ENCODE measurements at regions not wholly inside any gene's neighbourhood (a gene's known extent, or its start where the extent isn't known, plus 50 kb on each side); places are given as distances from the start of the nearest gene placed in this dataset.
"Not testable (repeated sequence)": the region's sequence is repeated elsewhere in the genome, so short reads cannot be mapped to it uniquely, and the experiment has no call there.

GRCh38 chr14:84485036-84485435, 1044.9 kb upstream of the FLRT2 start:
- no peak overlapping the region for H3K27ac ChIP-seq
- no peak for TF ChIP-seq Cebpa-rat (IDR thresholded peaks at IDR 0.05)
- H4K20me1 ChIP-seq: no peaks in the 10 kb centered on the region
- H3K9me3 ChIP-seq (replicated peaks in 1 of 11): no peaks in the 10 kb centered on the region
- no peak overlapping the region for H3K4me2 ChIP-seq
- no peak overlapping the region for H3K9ac ChIP-seq
- H3K4me1 ChIP-seq: no peaks in the 10 kb centered on the region
- H3K27me3 ChIP-seq: no peaks in the 10 kb centered on the region
- no peak overlapping the region for H3K4me3 ChIP-seq
- H3K36me3 ChIP-seq: no peaks in the 10 kb centered on the region

- no peak overlapping the region for H3K4me2 ChIP-seq
- no peak for TF ChIP-seq Cebpa-rat (IDR thresholded peaks at IDR 0.05)
- H3K9me3 ChIP-seq (replicated peaks in 1 of 11): peaks cover 0 to 4% (median 0%) of the 10 kb centered on the region in 11 experiments; a peak in 1 of 22 replicates
- no peaks in the 10 kb centered on the region for H3K27me3 ChIP-seq
- H3K4me3 ChIP-seq: no peak overlapping the region
- H3K36me3 ChIP-seq: no peaks in the 10 kb centered on the region
- no peak overlapping the region for H3K9ac ChIP-seq
- H3K27ac ChIP-seq: no peak overlapping the region
- H4K20me1 ChIP-seq: no peaks in the 10 kb centered on the region
- no peaks in the 10 kb centered on the region for H3K4me1 ChIP-seq
Measured at GRCh38 chr14:84490081-84490480, 1039.9 kb upstream of the FLRT2 start.

- TF ChIP-seq Cebpa-rat (IDR thresholded peaks at IDR 0.05): no peak
- Histone ChIP-seq H3K4me3 (no peak overlapping the region), H3K9ac (no peak overlapping the region), H3K9me3 (replicated peaks in 1 of 11) (peaks cover 0 to 4% (median 0%) of the 10 kb centered on the region in 11 experiments; a peak in 1 of 22 replicates), H3K36me3 (no peaks in the 10 kb centered on the region), H3K4me2 (no peak overlapping the region), H3K4me1 (no peaks in the 10 kb centered on the region), H3K27ac (no peak overlapping the region), H3K27me3 (no peaks in the 10 kb centered on the region), H4K20me1 (no peaks in the 10 kb centered on the region)
Measured at GRCh38 chr14:84492685-84493084, 1037.3 kb upstream of the FLRT2 start.

GRCh38 chr14:84493779-84494178, 1036.2 kb upstream of the FLRT2 start:
- Histone ChIP-seq H3K4me1 (no peaks in the 10 kb centered on the region), H3K27ac (no peak overlapping the region), H3K36me3 (no peaks in the 10 kb centered on the region), H3K9me3 (replicated peaks in 1 of 11) (peaks cover 0 to 4% (median 0%) of the 10 kb centered on the region in 11 experiments; a peak in 1 of 22 replicates), H3K4me3 (no peak overlapping the region), H3K4me2 (no peak overlapping the region), H3K9ac (no peak overlapping the region), H3K27me3 (no peaks in the 10 kb centered on the region), H4K20me1 (no peaks in the 10 kb centered on the region)
- TF ChIP-seq Cebpa-rat (IDR thresholded peaks at IDR 0.05): no peak

GRCh38 chr14:84496677-84497076, 1033.3 kb upstream of the FLRT2 start:
- H3K9ac ChIP-seq: no peak overlapping the region
- H3K27ac ChIP-seq: no peak overlapping the region
- TF ChIP-seq Cebpa-rat (IDR thresholded peaks at IDR 0.05): no peak

GRCh38 chr14:84512823-84513222, 1017.1 kb upstream of the FLRT2 start:
- not testable (repeated sequence) for H3K4me2 ChIP-seq; H3K9ac ChIP-seq; H3K4me3 ChIP-seq; H3K4me1 ChIP-seq; H3K9me3 ChIP-seq (replicated peaks in 1 of 11); H3K36me3 ChIP-seq; H3K27ac ChIP-seq; H3K27me3 ChIP-seq; H4K20me1 ChIP-seq

More at GRCh38 chr14:84496677-84497076, 1033.3 kb upstream of the FLRT2 start:
- no peak overlapping the region for H3K4me3 ChIP-seq
- peaks cover 0 to 4% (median 0%) of the 10 kb centered on the region in 11 experiments; a peak in 1 of 22 replicates for H3K9me3 ChIP-seq (replicated peaks in 1 of 11)
- H3K27me3 ChIP-seq: no peaks in the 10 kb centered on the region
- no peaks in the 10 kb centered on the region for H4K20me1 ChIP-seq
- H3K4me1 ChIP-seq: no peaks in the 10 kb centered on the region
- H3K36me3 ChIP-seq: no peaks in the 10 kb centered on the region
- H3K4me2 ChIP-seq: no peak overlapping the region

- H3K4me1 ChIP-seq: no peaks in the 10 kb centered on the region
- H3K27ac ChIP-seq: no peak overlapping the region
- H3K4me2 ChIP-seq: no peak overlapping the region
- no peak for TF ChIP-seq Cebpa-rat (IDR thresholded peaks at IDR 0.05)
- no peaks in the 10 kb centered on the region for H3K9me3 ChIP-seq (replicated peaks in 1 of 11)
- no peaks in the 10 kb centered on the region for H4K20me1 ChIP-seq
- H3K9ac ChIP-seq: no peak overlapping the region
- H3K27me3 ChIP-seq: no peaks in the 10 kb centered on the region
- H3K4me3 ChIP-seq: no peak overlapping the region
- H3K36me3 ChIP-seq: no peaks in the 10 kb centered on the region
Measured at GRCh38 chr14:84519836-84520235, 1010.1 kb upstream of the FLRT2 start.

GRCh38 chr14:84520711-84521338, 1009.1 kb upstream of the FLRT2 start:
- no peaks in the 10 kb centered on the region for H3K36me3 ChIP-seq
- no peak for TF ChIP-seq Cebpa-rat (IDR thresholded peaks at IDR 0.05)

GRCh38 chr14:84523746-84524145, 1006.2 kb upstream of the FLRT2 start:
- no peaks in the 10 kb centered on the region for H4K20me1 ChIP-seq

More at GRCh38 chr14:84520711-84521338, 1009.1 kb upstream of the FLRT2 start:
- H3K27me3 ChIP-seq: no peaks in the 10 kb centered on the region
- H3K4me1 ChIP-seq: no peaks in the 10 kb centered on the region
- no peak overlapping the region for H3K4me2 ChIP-seq
- no peaks in the 10 kb centered on the region for H3K9me3 ChIP-seq (replicated peaks in 1 of 11)
- H3K4me3 ChIP-seq: no peak overlapping the region
- H3K9ac ChIP-seq: no peak overlapping the region
- H4K20me1 ChIP-seq: no peaks in the 10 kb centered on the region
- H3K27ac ChIP-seq: no peak overlapping the region

GRCh38 chr14:84527706-84528105, 1002.2 kb upstream of the FLRT2 start:
- no peak overlapping the region for H3K27ac ChIP-seq
- no peaks in the 10 kb centered on the region for H3K9me3 ChIP-seq (replicated peaks in 1 of 11)
- no peaks in the 10 kb centered on the region for H3K4me1 ChIP-seq
- H4K20me1 ChIP-seq: no peaks in the 10 kb centered on the region
- no peak overlapping the region for H3K4me3 ChIP-seq
- H3K36me3 ChIP-seq: no peaks in the 10 kb centered on the region
- H3K27me3 ChIP-seq: no peaks in the 10 kb centered on the region
- no peak for TF ChIP-seq Cebpa-rat (IDR thresholded peaks at IDR 0.05)
- no peak overlapping the region for H3K9ac ChIP-seq
- H3K4me2 ChIP-seq: no peak overlapping the region

More at GRCh38 chr14:84523746-84524145, 1006.2 kb upstream of the FLRT2 start:
- TF ChIP-seq Cebpa-rat (IDR thresholded peaks at IDR 0.05): no peak
- Histone ChIP-seq H3K4me3 (no peak overlapping the region), H3K9ac (no peak overlapping the region), H3K4me1 (no peaks in the 10 kb centered on the region), H3K4me2 (no peak overlapping the region), H3K27ac (no peak overlapping the region), H3K9me3 (replicated peaks in 1 of 11) (no peaks in the 10 kb centered on the region), H3K27me3 (no peaks in the 10 kb centered on the region), H3K36me3 (no peaks in the 10 kb centered on the region)

All from BLaER1 treated with 17β-estradiol and CSF1 and Interleukin-3, amounts not matched to agents 10 nM and 100 nM (cell line).